GM19395 (cell line): ENCODE measurements at regions not wholly inside any gene's neighbourhood (a gene's known extent, or its start where the extent isn't known, plus 50 kb on each side); places are given as distances from the start of the nearest gene placed in this dataset.

Experiments
- ATAC-seq: cut with Tn5 transposase; IDR thresholded peaks from one replicate; pipeline ENCODE4 v1.9.1; 2021; ENCODE audit warnings: mild to moderate bottlenecking, moderate library complexity; ENCODE audit not compliant: unreplicated experiment

DNA sequence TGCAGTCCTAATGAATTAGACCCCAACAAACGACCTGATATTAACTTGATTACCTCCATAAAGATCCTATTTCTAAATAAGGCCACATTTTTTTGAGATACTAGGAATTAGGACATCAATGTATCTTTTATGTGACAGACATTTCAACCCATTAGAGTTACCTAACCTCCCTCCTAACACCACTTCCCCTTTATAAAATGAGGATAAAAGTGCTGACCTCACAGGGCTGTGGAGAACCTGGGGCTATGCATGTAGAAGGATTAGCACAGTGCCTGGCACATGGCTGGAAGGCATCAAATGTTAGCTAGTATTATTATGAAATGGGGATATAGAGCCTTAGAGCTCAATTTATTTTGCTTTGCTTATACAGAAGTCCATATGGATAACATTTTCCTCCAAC lies 53.5 kb upstream of the LRRN1 start:
- ATAC-seq = no peak

DNA sequence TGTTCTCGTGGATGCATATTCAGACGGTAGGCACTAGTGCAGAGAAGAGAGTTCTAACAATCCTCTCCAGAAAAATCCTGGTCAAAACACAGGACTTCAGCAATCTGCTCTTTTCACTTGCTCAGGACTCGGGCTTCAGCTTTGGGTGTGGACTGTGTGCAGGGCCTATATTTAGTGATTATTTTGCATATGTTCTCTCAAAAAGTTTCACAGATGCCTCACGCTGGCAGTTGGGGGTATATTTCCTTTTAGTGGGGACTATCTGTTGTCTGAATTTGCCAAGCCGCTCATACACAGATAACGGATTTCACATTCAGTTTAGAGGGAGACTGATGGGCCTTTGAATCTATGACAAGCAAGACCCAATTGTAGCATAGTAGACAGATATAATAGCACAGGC lies 54.4 kb upstream of the LRRN1 start:
- no peak for ATAC-seq

DNA sequence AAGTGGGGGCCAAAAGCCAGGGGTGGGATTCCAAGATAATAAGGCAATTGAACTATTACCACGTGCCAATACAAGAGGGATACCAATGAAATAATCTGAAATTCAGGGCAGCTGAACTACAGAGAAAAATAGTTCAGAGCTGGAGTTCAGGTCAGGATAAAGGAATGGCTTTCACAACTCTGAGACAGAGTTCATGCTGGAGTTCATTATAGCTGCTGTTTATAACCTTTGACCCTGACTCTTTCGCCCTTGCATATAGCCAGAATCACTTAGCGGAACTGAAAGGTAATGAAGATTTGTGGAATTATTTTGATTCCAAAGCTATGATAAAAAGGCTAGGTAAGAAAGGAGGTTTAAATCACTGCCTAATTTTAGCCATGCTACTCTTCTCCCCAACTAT lies 55.5 kb upstream of the LRRN1 start:
- ATAC-seq = no peak

DNA sequence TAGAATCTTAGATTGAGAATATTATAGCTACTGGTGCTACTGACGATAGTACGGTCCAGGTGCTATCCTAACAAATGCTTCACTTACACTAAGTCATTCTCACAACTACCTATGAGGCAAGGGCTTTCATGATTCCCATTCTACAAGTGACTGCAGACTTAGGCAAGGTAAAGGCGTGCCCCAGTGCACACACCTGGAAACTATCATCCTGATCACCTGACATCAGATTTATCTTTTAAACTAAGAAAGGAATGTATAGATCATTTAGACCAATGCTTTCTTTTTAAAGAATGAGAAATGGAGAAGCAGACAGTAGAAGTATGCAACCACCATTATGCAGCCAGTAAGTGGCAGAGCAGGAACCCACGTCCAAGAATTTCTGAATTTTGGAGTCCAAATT lies 59.2 kb upstream of the LRRN1 start:
- ATAC-seq = no peak

DNA sequence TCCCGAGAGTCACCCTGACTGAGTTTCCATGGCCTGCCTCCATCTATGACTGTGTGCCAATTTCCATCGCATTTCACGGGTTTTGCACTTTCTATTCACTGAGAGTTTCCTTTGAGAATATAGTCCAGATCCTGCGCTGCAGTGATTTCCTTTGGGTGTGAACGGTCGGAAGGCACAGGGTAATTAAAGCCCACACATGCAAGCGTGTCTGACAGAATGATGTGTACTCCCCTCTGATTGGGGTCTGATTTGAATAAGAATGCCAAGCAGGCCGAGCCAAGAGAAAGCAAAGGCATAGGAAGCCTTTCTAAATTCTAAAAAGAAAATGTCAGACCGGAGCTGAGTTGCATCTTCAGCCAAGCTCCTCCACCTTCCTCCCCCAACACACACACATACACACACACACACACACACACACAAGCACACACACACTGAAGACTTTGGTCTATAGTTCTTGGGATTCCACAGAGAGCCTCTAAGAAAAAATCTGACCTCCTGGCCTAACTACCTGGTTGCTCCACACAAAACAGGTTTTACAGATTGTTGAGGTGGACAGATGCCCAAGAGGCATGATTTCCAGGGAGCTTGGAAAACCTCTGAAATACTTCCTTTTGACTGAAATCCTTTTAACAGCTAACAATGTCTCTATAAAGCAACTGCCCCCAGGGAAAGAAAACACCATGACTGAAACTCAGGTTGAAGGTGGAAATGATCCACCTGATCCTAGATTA lies 59.7 kb upstream of the LRRN1 start:
- ATAC-seq = no peak

DNA sequence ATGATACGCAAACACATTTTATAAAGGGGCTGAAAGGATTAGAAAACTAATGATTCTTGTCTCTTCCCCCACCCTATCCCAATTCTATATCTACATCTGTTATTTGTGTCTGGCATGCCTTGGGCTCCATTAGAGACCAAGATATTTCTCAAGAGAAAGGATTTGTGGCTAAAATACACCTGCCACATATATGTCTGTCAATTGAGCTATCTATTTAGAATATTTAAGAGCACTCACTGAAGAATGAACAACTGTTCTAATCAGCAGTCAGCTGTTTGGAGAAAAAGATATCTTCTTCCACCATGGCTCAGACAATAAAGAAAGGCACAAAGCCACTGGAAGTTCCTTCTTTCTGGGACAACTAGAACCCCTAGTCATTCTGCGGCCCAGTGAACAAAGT lies 61.7 kb upstream of the LRRN1 start:
- no peak for ATAC-seq

DNA sequence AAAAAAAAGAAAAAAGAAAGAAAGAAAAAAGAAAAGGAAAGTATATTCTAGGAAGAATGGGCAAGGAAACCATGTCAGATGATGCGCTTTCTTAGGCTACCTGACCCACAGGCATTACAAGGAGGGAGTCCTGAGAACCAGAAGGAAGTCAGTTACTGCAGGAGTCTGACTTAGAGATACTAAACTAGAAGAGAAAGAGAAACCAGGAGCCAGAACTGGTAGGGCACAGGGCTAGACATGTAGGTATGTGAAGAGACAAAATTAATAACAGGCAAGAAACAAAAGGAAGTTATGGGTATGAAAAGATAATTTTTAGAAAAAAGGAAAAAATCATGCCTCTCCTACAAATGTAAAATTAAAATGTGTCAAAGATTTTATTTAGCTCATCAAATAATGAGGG lies 63.3 kb upstream of the LRRN1 start:
- no peak for ATAC-seq

DNA sequence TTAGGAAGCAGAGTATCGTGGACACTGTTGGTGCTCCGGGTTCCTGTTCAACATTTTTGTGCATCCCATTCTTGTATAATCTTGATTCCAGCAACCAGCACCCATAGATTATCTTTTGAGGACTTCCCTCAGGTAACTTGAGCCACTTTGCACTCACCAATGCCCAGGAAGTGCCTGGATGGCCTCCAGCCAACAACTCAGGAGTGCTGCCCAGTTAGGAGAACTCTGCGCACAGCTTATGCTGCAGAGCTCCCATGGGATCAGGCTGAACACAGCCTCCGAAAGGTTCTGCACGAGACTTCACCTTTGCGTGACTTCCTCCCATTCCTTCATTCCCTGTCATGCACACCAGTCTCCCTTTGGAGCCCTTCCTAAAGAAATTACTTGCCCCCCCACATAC lies 64.3 kb upstream of the LRRN1 start:
- ATAC-seq = no peak

DNA sequence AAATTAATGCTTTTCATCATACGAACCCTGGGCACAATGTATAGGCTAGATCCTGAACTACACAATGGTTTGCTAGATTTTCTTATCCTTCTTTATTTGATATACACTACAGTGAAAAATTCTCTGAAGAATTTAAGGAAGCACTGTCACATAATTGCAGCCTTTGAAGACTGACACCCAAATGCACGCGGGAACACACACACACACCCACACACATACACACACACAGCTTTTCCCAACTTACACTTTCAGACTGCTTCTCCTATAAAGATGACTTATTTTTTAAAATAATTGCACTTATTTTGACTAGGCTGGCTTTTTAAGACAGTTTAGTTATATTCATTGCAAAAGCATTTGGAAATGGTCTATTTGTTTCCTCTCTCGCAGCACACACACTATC lies 70.0 kb upstream of the LRRN1 start:
- ATAC-seq = no peak

DNA sequence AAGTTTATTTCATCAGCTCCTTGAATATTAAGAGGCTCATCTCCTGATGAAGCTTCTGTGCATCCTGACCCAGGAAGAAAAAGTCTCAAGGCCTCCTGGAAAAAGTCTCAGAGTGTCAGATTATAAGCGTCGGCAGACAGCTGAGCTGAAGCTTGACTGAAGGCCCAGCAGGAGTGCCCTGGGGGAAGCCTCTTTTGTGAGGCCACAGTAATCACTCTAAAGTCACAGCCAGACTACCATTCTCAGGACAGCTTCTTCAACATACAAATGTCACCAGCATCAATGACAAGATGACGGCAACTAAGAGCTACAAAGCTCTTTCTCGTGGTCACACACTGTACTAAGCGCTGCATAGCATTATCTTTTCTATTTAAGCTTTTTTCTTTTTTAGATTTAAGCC lies 72.7 kb upstream of the LRRN1 start:
- no peak for ATAC-seq

DNA sequence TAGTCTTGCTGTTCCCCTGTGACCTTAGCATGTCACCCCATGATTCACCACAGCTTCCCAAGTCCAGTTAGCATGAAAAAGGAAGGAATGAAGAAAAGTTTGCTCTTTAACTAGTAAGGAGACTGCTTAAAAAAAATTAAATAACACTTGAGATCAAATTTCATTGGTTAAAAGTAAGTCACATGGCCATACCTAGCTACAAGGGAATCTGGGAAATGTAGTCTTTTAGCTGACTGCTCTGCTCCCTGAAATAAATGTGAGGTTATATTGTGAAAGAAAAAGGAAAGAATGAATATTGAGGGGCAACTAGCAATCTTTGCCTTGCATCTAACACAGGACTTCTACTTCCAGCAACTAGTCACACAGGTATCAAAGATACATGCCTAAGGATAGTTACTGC lies 84.7 kb upstream of the LRRN1 start:
- ATAC-seq = peak; percentile 62

DNA sequence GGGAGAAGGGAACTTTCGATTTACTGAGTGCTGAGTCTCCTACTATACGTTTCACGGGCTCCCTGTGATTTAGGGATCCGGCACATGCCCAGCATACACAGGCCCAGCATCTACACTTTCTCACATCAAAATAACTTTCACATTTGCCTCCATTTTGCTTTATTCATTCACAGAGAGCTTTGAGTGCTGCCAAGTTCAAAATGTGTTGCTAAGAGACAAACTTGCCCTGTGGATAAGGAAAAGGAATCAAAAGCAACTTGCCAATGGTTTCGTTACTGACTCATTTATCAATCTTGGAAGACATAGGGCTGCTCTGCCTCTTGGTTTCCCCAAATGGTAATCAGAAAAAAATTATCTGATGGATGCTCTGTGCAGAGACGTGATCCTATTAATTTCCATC lies 86.3 kb upstream of the LRRN1 start:
- no peak for ATAC-seq

DNA sequence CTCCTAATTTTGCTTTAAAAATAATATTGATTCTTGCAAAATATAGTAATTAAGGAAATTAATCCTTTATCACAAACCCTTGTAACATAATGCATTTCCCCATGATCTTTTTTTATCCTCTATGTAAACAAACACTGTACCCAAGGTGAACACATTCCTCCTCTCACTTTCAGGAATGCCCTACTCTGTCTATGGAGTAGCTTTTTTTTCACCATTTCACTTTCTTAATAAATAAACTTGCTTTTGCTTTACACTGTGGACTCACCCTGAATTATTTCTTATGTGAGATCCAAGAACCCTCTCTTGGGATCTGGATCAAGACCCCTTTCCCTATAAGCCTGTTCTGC lies 90.5 kb upstream of the LRRN1 start:
- no peak for ATAC-seq

DNA sequence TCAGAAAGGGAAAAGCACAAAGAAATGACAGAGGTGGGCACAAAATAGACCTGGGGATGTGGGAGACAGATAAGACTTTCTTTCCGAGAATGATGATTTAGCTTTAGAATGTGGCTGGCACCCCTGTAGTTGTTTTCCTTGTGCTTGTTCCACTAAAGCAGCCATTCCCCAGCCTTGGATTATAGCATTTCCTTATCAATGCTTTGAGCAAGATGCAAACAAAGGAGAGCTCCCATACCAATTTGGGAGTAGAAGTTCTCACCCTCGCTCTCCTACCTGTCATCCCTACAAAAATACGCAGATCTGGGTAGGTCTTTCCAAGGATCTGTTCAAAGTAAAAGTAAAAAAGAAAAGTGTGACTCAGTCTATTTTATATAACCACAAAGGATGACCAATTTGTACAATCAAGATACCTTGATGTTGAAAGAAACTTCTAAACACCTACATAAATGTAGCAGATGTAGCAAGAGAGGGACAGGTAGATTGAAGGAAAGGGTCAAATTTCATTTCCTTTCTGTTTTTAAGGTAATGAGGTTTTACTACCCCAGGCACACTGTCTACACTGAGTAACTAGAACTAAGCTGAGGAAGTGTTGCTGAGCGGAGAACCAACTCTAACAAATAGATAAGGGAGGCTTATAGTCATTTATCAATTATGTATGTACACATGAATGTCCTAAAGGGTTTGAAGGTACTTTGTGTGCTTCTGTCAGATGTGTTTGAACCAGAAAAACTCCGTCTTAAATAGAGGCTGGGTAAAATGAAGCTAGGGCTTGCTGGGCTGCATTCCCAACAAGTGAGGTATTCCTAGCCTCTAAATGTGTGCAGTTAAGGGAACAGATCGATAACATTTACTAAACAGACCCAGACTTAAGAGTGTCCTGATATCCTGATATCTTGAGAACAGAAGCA lies 91.1 kb upstream of the LRRN1 start:
- ATAC-seq = no peak

DNA sequence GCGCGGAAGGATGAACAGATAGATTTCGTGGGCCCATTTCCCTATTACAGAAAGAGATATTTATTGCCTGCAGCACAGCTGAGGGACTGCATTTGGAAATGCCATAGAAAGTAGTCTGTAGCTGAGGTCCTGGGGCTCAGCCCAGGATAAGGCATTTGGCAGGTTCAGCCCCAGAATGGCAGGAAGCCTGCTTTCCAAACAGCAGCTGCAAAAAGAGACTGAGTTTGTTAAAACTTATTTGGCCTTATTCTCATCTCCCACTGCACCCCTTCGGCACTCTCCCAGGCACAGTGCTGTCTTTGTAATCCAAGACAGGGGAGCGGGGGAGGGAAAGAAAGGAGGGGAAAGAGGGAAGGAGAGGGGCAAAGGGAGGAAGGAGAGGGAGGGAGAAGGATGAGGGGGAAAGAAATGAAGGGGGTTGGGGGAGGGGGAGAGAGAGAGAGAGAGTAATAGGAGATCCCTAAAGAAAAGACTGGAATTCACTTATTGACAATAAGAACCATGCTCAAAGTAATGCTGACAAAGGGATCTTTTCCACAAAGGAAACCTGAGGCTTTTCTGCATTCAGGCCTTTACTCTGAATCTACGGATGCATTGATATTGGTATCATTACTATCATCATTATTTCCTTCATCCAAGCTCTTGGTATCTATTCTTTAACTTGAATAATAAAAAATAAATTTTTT lies 94.0 kb upstream of the LRRN1 start:
- ATAC-seq = no peak

DNA sequence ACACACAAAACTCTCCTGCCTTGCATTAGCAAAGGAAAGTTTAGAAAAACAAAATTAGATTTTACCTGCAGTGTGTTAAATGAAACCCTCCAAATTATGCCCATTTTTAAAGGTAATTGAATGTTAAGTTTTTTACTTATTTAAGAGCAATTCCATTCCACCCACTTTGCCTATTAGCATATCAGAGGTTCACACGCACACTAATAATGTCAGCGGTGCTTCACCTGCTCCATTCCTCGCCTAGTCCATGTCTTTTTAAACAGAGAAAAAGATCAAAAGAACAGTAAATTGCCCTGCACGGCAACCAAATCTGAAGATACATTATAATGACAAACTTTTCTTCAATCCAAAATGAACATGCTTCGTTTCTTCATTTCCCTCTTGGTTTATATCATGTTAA lies 97.3 kb upstream of the LRRN1 start:
- ATAC-seq = no peak

DNA sequence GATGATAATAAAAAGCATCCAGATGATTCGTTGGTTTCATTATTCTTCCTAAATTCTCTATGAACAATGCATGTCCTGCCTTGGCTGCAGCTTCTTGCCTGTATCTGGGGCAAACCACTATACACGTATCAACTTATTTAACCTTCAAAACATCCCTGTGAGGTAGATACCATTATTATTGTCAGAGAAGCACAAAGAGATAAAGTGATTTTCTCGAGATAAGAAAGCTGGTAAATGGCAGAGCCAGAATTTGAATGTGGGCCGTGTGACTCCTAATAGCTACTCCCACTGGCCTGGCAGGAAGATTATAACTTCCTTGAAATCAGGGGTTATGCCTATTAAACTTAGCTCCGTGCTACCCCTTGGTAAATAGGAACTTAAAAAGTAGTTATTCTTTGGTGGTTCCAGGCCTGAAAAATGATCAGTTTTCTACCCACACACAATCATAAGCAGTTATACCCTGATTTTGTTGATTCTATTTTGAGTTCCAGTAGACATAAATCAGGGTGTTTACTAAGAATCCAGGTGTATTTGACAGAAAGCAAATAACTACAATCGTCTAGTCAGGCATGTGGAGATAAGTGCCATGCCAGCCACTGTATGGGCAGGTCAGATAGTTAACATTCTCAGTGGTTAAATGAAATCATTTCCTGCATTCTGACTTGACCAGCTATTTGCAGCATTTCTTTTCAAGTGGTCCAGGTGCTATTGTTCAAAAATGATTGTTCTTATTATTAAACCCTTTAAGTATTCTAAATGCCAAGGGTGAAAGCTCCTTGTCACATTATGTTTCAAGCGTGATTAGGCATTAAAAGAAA lies 99.2 kb upstream of the LRRN1 start:
- no peak for ATAC-seq

DNA sequence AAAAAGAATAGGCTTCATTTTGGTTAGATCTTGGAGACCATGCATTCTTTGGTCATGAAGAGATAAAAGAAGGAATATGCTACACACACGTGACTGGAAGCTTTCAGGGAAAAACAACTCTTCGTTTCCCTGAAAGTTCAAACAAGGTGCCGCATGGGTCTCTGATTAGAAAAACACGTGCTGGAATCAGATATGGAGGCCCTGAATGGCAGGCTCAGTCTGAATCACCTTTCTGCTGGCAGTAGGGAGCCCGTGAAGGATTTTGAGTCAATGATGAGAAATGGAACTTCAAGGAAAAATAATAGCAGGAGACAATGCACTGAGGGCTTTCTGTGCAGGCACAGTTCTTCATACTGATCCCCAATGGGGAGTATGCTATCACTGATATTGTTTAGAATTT lies 99.8 kb upstream of the LRRN1 start:
- ATAC-seq = no peak

DNA sequence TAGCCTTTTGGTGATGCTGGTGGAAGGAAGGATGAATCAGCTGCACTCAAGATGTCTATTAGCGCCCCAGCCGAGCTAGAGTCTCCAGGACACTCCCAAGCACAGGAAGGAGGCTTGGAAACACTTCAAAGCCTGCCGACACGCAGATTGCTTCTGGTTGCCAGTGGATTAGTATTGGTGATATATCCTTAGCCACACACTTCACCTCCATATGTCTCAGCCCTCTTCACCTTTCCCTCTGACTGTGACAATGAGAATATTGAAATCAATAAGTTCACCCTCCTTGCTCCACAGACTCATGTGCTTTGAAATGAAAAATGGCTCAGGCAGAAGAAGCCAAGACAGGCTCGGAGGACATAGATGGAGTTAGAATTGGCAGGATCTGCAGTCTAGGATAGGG lies 102.9 kb upstream of the LRRN1 start:
- no peak for ATAC-seq

DNA sequence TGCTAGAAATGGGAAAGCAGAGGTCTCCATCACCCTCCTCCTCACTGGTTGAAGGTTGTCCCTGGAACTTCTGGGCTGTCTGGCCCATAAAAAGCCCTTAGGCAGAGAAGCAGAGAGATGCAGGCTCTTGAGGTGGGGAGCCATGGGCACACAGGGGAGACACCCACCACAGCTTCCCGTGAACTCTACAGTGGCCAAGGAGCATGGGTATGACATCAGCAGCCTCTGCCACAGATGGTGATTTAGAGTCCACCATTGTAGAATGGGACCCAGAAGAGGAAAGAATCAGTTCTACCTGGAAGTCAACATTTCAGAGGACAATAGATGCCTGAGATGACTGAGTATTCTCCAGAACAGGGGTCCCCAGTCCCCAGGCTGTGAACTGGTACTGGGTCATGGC lies 105.6 kb upstream of the LRRN1 start:
- no peak for ATAC-seq
